NCI-H146 treated with DMSO at 0.1 percent for 48 hours (cell line): ENCODE measurements at regions not wholly inside any gene's neighbourhood (a gene's known extent, or its start where the extent isn't known, plus 50 kb on each side); places are given as distances from the start of the nearest gene placed in this dataset.

Source experiments
- DNase-seq: peaks from one replicate; lab custom pipeline; 2025; ENCODE audit not compliant: unreplicated experiment; lab: John Stamatoyannopoulos, UW

DNA sequence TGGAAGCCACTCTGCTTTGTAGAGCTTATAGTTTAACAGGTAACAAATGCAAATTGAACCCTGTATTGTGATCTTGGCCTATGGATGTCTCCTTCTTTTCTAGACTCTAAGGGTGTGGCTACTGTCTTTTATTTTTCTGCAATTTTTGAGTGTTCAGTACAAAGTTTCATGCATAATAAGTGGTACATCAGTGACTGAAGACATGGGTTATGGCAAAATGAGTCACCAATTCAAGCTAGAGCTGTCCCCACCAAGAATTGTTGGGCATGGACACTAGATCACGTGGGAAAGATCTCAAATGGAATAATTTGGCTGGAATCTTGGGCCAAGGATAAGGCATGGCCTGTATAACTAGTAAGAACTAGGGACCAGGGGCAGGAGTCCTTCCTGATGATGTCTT is 228.4 kb upstream of the N4BP1 start:
- no peak for DNase-seq

DNA sequence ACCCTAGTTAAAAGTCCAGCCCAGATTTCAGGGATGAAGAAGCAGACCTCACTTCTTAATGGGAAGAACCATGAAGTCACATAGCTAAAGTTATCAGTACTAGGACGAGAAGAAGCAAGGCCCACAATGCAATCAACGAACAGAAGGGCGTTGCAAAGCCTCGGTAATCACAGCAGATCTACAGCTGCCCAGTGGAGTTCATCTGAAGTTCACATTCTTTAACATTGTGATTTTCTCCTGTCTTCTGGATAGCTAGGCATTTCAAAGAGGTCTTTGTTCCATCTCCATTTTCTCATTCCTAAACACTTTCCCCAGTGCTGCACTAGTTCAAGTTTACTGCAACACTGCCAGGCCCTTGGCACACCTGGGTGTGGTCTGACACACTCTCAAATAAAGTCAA is 226.7 kb upstream of the N4BP1 start:
- no peak for DNase-seq

DNA sequence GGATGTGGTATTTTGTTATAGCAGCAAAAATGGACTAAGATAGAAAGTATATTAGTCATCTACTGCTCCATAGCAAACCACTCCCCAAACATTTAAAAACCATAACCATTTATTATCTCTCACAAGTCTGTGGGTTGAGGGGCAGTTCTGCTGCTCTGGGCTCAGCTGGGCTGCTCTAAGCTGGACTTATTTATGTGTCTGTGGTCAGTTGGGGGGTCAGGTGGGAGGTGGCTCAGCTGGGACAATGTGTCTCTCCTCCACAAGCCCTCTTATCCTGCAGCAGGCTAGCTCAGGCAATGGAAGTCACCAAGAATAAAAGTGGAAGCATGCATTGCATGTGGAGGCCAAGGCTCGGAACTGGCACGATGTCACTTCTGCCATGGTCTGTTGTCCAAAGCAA is 226.1 kb upstream of the N4BP1 start:
- DNase-seq, result no peak

GRCh38 chr16:48834576-48834975 is 224.6 kb upstream of the N4BP1 start:
- DNase-seq, result no peak

- no peak for DNase-seq
These were observed 223.5 kb upstream of the N4BP1 start for GRCh38 chr16:48833461-48833860.

DNA sequence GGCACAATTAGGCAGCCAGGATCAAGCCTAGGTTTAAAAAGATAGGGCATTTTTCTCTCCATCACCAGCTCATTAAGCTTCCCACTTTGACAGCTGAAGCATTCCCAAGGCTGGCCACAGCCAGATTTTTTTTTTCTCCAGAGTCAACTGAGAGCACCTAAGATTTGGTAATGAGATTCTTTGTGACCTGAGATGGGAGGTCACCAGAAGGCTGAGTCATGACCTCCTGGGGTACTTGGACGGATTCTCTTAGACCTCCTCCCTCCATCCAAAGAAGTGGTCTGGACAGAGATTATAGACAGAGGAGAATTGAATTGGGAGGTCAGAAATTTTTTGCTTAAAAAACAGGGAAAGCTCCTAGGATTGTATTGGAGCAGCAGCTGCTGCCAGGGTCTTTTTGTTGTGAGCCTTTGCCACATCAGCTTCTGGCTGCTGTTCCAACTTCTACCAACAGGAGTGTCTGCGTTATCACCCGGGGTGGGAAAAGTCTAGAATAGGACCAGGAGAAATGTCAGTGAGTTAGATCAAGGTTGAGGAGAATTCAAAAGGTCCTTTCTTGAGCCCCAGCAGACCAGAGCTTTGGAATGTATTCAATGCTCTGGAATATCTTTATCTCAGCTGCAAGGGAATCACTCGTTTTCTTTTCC is 221.2 kb upstream of the N4BP1 start:
- DNase-seq, result no peak

GRCh38 chr16:48829336-48830310 is 219.6 kb upstream of the N4BP1 start:
- no peak for DNase-seq

DNA sequence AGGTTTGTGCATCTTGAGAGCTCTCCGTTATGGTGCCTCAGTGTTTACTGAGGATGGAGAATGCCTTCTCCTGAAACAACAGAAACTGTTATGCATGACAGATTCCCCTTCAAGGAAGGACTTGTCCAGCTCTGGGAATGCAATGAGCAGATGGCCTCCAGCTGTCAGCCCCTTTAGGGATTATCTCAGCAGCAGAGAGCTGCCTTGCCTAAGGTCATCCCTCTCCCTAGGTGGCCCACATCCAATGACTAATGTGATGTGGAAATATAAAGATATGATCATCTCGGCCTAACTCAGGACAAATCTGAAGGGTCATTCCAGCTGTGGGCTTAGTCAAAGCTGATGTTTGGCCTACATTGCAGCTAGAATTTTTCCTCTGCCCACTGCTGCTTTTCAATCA is 214.3 kb upstream of the N4BP1 start:
- no peak for DNase-seq

GRCh38 chr16:48822431-48822830 is 212.5 kb upstream of the N4BP1 start:
- DNase-seq, result no peak

DNA sequence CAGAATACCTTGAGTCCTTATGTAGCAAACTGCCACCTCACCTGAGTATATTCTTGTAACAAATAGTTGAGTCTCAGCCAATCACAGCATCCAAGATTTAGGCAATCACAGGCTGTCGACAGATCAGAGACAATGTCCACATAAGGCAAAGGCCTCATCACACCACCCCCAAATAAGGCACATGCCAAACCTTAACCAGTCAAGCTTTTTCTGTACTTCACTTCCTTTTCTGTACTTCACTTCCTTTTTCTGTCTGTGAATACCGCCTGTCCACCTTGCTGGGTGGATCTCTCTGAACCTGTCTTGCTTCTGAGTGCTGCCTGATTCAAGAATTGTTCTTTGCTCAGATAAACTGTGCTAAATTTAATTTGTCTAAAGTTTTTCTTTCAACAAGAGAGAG is 210.4 kb upstream of the N4BP1 start:
- no peak for DNase-seq

- no peak for DNase-seq
These were observed 208.3 kb upstream of the N4BP1 start for GRCh38 chr16:48818257-48818656.

DNA sequence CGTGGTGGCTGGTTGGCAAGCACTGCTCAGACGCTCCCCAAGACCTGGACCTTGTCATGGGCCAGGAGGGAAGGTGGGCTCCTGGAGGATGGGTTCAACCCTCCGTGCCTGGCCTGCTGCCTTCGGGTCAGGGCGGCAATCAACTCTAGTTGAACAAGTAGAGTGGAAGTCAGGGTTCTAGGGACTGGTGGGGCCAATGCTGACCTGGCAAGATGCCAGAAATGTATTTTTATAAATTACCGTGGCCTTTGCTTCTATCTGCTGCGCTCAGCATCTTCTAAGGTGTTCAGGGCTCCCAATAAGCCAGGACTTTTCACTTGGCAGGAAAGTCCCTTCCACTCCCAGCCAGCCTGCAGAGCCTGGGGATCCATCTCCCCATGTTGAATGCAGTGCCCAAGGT is 207.1 kb upstream of the N4BP1 start:
- no peak for DNase-seq

GRCh38 chr16:48816393-48816792 is 206.4 kb upstream of the N4BP1 start:
- no peak for DNase-seq

- no peak for DNase-seq
These were observed 205.0 kb upstream of the N4BP1 start for GRCh38 chr16:48814994-48815393.

GRCh38 chr16:48813485-48813884 is 203.5 kb upstream of the N4BP1 start:
- DNase-seq, result no peak

- DNase-seq, result no peak
These were observed 202.9 kb upstream of the N4BP1 start for GRCh38 chr16:48812856-48813255.

GRCh38 chr16:48811478-48811877 is 201.5 kb upstream of the N4BP1 start:
- no peak for DNase-seq

DNA sequence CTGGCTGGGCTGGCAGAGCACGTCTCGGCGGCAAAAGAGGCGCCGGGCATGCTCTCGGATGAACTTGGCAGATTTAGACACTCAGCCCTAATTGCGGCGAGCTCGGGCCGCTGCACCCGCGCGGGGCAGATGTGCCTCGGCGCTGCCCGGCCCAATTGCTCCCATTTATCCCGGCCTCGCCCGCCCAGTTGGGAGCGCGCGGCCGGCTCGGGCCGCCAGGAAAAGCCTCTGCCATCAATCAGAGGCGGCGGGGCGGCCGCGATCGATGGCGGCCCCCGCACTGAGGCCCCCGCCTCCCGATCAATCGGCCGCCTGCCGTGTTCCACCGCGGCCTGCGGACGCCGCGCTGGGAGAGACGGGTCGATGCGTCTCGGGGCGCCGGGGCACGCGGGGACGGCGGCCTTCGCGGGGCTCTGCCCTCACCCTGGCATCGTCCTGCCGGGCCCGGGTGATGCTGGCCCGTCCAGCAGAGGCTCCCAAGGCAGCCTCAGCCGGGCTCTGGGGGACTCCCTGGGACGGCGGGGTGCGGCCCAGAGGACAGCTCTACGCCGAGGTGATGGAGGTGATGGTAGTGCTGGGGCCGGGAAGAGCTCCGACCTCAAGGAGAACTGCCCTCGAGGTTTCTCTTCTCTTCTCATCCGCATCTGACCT is 200.9 kb upstream of the N4BP1 start:
- no peak for DNase-seq

- DNase-seq, result no peak
These were observed 200.4 kb upstream of the N4BP1 start for GRCh38 chr16:48810436-48810802.

DNA sequence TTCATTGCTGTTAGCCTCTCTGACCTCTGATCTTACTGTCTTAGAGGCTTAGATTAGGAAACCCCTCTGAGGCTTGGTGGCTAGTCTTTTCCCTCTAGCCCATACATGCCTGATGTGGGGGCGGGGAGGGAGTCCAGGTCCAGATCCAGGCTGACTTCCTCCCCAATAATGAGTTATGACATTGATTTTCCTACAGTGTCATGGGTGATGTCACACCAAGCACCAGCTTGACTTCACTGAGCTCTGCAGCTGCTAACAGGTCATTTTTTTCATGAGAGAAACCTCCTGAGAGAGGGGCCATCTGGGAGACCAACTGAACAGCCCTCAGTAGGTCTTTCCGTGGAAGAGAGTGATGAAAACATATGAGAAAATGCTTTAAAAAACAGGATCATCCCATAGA is 180.2 kb upstream of the N4BP1 start:
- no peak for DNase-seq

DNA sequence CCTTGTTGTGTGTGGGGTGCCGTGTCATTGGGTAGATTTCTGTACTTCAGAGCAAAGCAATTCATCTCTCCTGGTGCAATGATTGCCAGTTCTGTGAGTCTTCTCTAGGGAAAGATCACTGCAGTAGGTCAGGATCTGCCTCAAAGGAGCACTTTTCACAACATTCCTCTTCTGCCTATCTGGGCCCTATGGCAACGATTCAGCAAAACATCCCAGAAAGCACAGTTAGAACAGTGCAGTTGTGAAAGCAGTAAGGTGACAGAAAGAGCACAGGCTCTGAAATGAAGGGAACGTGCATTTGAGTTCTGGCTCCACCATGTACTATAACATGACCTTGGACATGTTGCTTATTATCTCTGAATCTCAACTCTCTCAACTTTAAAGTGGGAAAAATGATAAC is 178.5 kb upstream of the N4BP1 start:
- DNase-seq, result no peak

DNA sequence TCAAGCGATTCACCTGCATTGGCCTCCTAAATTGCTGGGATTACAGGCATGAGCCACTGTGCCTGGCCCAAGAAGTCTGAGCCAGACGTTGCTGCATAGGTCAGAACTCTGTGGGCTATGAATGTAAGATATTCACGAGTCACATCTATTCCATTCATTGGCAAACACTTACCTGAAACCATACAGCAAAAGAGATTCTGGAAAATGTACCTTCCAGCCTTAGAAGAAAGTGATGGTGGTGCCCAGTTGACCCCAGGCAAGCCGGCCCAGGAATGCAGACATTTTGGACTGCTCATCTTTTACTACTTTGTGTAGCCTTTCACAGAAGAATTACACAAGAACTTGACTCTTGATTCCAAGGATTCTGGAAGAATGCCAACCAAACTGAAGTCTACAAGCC is 135.6 kb upstream of the N4BP1 start:
- DNase-seq, result no peak
